NCI-H460 (cell line): ENCODE measurements at regions not wholly inside any gene's neighbourhood (a gene's known extent, or its start where the extent isn't known, plus 50 kb on each side); places are given as distances from the start of the nearest gene placed in this dataset.

ENCODE experiments used
- DNase-seq: peaks from one replicate; pipeline ENCODE4 v3.0.0-alpha.2; 2016; ENCODE audit warnings: low read depth; ENCODE audit errors: extremely low read depth

GRCh38 chr4:183763990-183764754 is 105.1 kb downstream of the TRAPPC11 start:
- no peak for DNase-seq

GRCh38 chr4:183765251-183765911 is 106.3 kb downstream of the TRAPPC11 start:
- DNase-seq = no peak

DNA sequence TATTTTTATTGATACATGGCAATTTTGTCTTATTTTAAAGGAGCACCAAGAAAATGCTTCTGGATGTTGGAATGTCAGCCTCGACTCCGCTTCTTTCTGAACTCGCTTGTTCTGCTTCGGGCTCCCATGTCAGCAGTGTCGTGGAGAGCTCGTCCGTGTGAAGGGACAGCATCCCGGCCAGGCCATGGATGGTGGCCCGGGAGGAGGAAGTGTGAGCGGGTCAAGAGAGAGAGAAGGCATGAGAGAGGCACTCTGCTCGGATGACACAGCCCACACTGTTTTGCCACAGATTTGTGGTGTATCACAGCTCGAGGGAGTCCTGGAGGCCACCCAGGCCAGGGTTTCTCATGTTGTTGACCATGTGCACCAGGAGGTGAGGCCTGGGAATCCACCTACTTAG is 107.0 kb downstream of the TRAPPC11 start:
- DNase-seq = no peak

DNA sequence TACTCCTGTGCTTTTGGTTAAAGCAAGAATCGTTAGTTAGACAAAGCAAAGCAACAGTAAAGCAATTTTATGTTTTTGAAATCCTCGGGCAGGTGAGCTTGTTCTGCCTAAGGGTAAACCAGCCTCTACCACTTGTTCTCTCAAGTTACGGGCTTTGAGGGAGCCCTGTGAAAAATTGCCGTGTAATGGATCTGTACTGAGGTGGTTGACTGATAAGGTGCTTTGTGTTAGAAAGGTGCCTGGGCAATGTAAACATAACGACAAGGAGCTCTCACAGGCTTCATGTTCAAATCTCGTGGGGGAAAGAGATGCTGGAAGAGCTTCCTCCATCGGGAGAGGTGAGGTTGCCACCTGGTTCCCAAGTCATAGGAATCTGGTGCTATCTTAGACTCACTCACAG is 111.8 kb downstream of the TRAPPC11 start:
- DNase-seq = no peak

GRCh38 chr4:183772361-183772760 is 113.3 kb downstream of the TRAPPC11 start:
- no peak for DNase-seq

DNA sequence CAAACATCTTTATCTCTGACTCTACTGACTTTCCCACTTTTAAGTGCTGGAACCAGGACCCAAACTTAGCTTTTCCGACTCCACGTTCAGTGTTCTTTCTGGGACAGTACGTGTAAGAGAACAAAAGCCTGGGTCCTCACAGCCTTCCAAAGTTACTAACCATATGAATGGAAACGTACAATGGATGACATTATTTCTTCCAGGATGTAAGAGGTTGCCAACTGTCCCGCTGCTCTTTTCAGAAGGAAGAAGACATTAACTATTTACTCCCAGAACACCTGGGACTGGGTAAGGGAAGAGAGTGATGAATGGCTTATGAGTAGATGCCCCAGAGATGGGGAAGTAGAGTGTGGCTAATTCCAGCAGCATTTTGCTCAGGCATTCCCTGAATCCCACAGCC is 114.7 kb downstream of the TRAPPC11 start:
- DNase-seq = no peak

- no peak for DNase-seq
These were observed 121.8 kb upstream of the STOX2 start for GRCh38 chr4:183783306-183783705.

DNA sequence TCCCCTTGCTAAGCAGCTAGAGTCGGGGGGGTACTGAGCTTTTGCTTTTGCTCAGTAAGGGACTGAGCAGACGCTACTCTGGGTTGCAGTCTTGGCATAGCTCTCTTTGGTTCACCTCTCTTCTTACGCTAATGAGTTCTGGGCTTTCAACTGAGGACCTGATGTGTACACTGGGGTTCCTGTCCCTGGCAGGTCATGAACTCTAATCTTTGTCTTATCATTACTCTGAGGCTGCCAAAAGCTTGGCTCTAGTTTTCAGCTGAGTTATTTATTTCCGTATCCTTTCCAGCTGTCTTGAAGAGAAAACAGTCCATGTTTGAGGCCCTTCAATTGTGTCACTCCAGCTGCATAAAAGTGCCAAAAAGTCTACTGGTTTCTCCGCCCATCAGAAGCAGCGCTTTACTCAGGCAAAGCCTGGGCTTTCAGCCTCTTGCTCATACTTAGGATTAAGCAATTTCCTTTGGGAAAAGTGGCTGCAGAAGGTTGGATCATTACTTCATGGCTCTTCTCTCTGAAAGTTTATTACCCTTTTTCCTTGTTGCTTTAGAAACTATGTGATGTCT is 121.0 kb upstream of the STOX2 start:
- no peak for DNase-seq

DNA sequence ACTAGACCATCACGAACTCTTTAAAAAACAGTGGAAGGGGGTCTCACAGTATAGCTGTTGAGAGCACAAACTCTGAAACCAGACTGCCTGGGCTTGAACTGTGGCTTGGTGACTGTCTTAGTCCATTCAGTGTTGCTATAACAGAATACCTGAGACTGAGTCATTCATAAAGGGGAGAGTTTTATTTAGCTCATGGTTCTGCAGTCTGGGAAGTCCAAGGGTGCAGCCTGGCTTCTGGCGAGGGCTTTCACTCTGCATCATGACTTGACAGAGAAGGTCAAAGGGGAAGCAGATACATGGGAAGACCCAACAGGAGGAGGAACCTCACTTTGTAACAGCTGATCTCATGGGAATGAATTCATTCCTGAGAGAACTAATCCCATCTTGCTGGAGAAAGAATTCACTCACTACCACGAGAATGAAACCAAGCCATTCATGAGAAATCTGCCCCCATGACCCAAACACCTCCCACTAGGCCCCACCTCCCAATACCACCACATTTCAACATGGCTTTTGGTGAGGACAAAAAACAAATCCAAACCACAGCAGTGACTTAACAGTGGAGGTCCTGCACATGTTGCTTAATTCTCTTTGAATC is 116.7 kb upstream of the STOX2 start:
- DNase-seq = no peak

- no peak for DNase-seq
These were observed 115.5 kb upstream of the STOX2 start for GRCh38 chr4:183789657-183790056.

DNA sequence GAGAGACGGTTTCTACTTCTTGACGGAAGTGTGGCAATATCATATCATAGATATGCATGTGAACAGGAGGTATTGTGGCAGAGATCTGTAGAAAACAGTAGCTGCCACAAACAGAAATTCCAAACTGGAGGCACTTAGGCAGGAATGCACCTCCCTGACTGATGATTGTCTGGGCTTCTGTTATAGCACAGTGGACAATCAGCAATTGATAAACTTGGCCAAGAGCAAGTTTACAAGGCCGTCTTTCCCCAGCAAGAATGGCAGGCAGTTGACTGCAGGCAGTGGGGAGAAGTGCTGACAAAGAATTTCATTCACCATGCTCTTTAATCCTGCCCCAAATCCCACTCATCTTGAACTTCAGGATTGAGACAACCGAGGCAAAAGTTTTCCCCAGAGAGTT is 114.4 kb upstream of the STOX2 start:
- DNase-seq = no peak

DNA sequence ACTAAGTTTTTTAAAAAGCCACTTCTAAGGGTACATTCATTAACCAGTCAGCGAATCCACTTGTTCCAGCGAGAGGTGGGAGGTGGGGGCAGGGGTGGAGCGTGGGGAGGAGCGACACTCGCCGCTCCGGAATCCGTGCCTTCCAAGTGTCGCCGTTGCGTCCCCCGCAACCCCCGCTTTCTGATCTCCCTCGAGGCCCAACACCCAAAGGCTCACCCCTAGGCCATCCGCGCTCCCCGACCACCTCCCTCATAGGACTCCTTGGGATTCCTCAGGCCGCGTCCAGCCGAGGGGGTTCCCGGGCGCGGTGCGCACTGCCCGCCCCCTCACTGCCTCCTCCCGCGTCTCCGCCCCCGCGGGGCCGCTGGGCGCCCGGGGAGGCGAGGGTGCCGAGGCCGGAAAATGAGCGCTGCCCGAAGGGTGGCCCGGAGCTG is 108.1 kb upstream of the STOX2 start:
- no peak for DNase-seq

- no peak for DNase-seq
These were observed 107.4 kb upstream of the STOX2 start for GRCh38 chr4:183797445-183798300.

- no peak for DNase-seq
These were observed 106.5 kb upstream of the STOX2 start for GRCh38 chr4:183798301-183799253.

- DNase-seq = no peak
These were observed 103.5 kb upstream of the STOX2 start for GRCh38 chr4:183801457-183802165.

DNA sequence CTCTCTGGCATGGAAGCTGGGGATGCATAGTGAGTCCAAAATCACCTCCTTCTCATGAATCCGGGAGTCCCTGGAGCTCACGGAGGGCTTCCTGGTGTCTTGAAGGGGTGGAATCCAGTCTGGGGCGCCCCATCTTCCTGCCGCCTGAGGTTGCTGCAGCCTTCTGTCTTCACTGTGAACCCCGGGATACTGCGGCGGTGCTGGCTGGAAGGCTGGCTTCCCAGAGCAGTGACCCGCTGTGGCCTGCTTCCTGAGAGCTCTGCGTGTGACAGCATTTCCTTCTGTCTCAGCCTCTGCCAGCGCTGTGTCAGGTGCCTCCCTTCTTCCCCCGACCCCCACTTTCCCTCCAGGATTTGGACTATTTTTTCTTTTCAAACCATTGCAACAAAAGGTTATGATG is 98.8 kb upstream of the STOX2 start:
- no peak for DNase-seq

- DNase-seq = no peak
These were observed 97.5 kb upstream of the STOX2 start for GRCh38 chr4:183807420-183808096.

GRCh38 chr4:183808097-183808456 is 97.0 kb upstream of the STOX2 start:
- DNase-seq = no peak
